Left lung (tissue), 4 donors: ENCODE measurements at regions not wholly inside any gene's neighbourhood (a gene's known extent, or its start where the extent isn't known, plus 50 kb on each side); places are given as distances from the start of the nearest gene placed in this dataset.

Experiments used
- ATAC-seq: fragments of 200-7000 bp; cut with Tn5 transposase; one replicate; pipeline ENCODE4 v1.9.1; 2020; ENCODE audit warnings: moderate library complexity
- DNase-seq, 4 donors: peaks; one replicate each; pipeline ENCODE4 v3.0.0-alpha.2; 2013 to 2020
- H3K27ac ChIP-seq, 2 donors: fragments of 200-600 bp; sonication (generic) in 1 of 2; one replicate each; pipeline versions ENCODE4 v1.5.0 to v1.8.0; 2020 to 2021
- H3K27me3 ChIP-seq, 2 donors: fragments of 200-600 bp; sonication (generic) in 1 of 2; one replicate each; pipeline versions ENCODE4 v1.5.0 to v1.8.0; 2020 to 2021
- H3K36me3 ChIP-seq, 2 donors: fragments of 200-600 bp; sonication (generic) in 1 of 2; one replicate each; pipeline versions ENCODE4 v1.5.0 to v1.8.0; 2020 to 2021
- H3K4me1 ChIP-seq, 2 donors: fragments of 200-600 bp; one replicate each; pipeline ENCODE4 v1.8.0; 2021
- H3K4me3 ChIP-seq, 2 donors: fragments of 200-600 bp; sonication (generic) in 1 of 2; one replicate each; pipeline versions ENCODE4 v1.5.0 to v1.8.0; 2020 to 2021; ENCODE audit warnings: mild to moderate bottlenecking in 1 of 2
- H3K9me3 ChIP-seq, 2 donors: fragments of 200-600 bp; sonication (generic) in 1 of 2; one replicate each; pipeline versions ENCODE4 v1.5.0 to v1.8.0; 2020 to 2021
- CTCF ChIP-seq, 2 donors: fragments of 200-600 bp; sonication (generic) in 1 of 2; IDR thresholded peaks; one replicate each; pipeline versions ENCODE4 v1.5.0 to v1.8.0; 2021; ENCODE audit warnings: antibody characterized with exemption in 2 of 2
- intact Hi-C, 2 donors: fragments of 100-400 bp; cut with DNase I; formaldehyde crosslinking; loops; one replicate each; pipeline versions ENCODE4 v1.11.2 to v1.14.2; 2022
- donor health status: DM: no; HTN: yes; CAD: no.
- donor health status: DM: no; HTN: no; CAD: no.

DNA sequence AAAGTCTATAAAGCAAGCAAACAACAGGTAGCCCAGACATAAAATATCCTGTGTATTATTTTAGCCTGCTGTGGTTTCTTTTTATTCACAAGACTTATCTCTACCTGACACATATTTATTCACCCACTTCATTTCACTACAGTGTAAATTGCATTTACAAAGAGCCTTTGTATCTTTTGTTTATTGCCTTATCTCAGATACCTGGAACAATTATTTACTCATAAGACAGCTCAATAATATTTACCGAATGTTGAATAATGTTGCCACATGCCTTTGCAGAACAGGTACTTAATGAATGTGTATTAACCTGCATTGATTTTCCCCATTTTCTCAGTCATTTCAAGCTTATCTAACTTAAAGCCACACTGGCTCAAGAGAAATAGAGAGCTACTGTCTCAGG is 603.6 kb downstream of the FBXO15 start:
- H3K4me1 ChIP-seq = no peaks in the 10 kb centered on the region
- H3K36me3 ChIP-seq = no peaks in the 10 kb centered on the region
- no peak overlapping the region for H3K4me3 ChIP-seq
- no peak for DNase-seq
- no peak for ATAC-seq
- no peak overlapping the region for H3K27ac ChIP-seq
- H3K27me3 ChIP-seq = no peaks in the 10 kb centered on the region
- H3K9me3 ChIP-seq = no peaks in the 10 kb centered on the region
- TF ChIP-seq CTCF (IDR thresholded peaks at IDR 0.05) = no peak
- intact Hi-C loops = no loop called here

DNA sequence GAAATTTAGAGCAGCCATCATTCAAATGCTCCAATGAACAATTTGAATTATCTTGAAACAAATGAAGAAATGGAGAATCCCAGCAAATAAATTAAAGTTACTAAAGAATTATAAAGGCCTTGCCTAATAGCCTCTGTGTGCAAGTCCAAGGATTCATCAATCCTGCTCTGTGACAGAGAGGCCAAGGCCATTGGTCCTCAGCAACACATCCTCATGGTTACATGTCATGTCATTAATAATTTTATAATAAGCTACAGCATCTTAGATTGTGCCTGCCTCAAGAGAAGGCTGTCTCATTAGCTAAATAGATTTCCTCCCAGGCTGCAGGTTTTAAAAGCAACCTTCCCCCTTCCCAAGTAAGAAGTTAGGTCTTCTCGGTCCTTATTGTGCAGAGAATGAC is 611.6 kb downstream of the FBXO15 start:
- intact Hi-C loops = no loop called here
- Histone ChIP-seq H3K27me3 (no peaks in the 10 kb centered on the region), H3K36me3 (no peaks in the 10 kb centered on the region), H3K27ac (no peak overlapping the region), H3K4me1 (no peaks in the 10 kb centered on the region), H3K9me3 (peaks cover 0 to 2% of the 10 kb centered on the region in 2 donors), H3K4me3 (no peak overlapping the region)
- ATAC-seq (no peak), DNase-seq (no peak)
- no peak for TF ChIP-seq CTCF (IDR thresholded peaks at IDR 0.05)

GRCh38 chr18:73535189-73535588 is 612.4 kb downstream of the FBXO15 start:
- Histone ChIP-seq H3K27me3 (no peaks in the 10 kb centered on the region), H3K36me3 (no peaks in the 10 kb centered on the region), H3K27ac (no peak overlapping the region), H3K9me3 (peaks cover 0 to 2% of the 10 kb centered on the region in 2 donors), H3K4me1 (no peaks in the 10 kb centered on the region), H3K4me3 (no peak overlapping the region)
- ATAC-seq (no peak), DNase-seq (peak in 1 of 4 donors; percentile 11)
- intact Hi-C loops = no loop called here
- no peak for TF ChIP-seq CTCF (IDR thresholded peaks at IDR 0.05)

GRCh38 chr18:73531601-73532000 is 616.0 kb downstream of the FBXO15 start:
- H3K36me3 ChIP-seq = no peaks in the 10 kb centered on the region
- H3K27me3 ChIP-seq = no peaks in the 10 kb centered on the region
- no peak overlapping the region for H3K4me3 ChIP-seq
- intact Hi-C loops = no loop called here
- DNase-seq (no peak), ATAC-seq (no peak)
- TF ChIP-seq CTCF (IDR thresholded peaks at IDR 0.05) = no peak
- peaks cover 0 to 10% of the 10 kb centered on the region in 2 donors for H3K9me3 ChIP-seq
- no peak overlapping the region for H3K27ac ChIP-seq
- H3K4me1 ChIP-seq = no peaks in the 10 kb centered on the region

- Histone ChIP-seq H3K27me3 (no peaks in the 10 kb centered on the region), H3K4me3 (no peak overlapping the region), H3K27ac (no peak overlapping the region), H3K9me3 (peaks cover 0 to 10% of the 10 kb centered on the region in 2 donors), H3K36me3 (no peaks in the 10 kb centered on the region), H3K4me1 (no peaks in the 10 kb centered on the region)
- TF ChIP-seq CTCF (IDR thresholded peaks at IDR 0.05) = no peak
- intact Hi-C loops = no loop called here
- DNase-seq = no peak
- no peak for ATAC-seq
These were observed 619.6 kb downstream of the FBXO15 start for GRCh38 chr18:73528066-73528465.
